ENCODE measurements at regions not wholly inside any gene's neighbourhood (a gene's known extent, or its start where the extent isn't known, plus 50 kb on each side); places are given as distances from the start of the nearest gene placed in this dataset.
"Not testable (repeated sequence)": the region's sequence is repeated elsewhere in the genome, so short reads cannot be mapped to it uniquely, and the experiment has no call there.

DNA sequence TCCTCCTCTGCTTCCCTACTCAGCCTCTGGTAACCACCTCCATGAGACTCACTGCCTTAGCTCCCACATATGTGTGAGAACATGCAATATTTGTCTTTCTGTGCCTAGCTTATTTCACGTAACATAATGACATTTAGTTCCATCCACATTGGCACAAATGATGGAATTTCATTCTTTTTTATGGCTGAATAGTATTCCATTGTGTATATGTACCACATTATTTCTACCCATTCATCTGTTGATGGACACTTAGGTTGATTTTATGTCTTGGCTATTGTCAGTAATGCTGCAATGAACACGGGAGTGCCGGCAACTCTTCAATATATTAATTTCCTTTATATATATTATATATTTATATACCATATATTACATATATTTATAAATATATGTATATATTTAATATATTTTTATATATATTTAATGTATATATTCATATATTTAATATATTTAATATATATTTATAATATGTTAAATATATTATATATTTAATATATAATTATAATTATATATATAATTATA lies 1046.9 kb downstream of the DNAJB9 start:
- H3K4me3 ChIP-seq (ENCODE audit: control insufficient read depth, low read depth, low read length), result no peak overlapping the region
- DNase-seq (ENCODE audit: low read depth), result no peak
- TF ChIP-seq, protein P1, sequence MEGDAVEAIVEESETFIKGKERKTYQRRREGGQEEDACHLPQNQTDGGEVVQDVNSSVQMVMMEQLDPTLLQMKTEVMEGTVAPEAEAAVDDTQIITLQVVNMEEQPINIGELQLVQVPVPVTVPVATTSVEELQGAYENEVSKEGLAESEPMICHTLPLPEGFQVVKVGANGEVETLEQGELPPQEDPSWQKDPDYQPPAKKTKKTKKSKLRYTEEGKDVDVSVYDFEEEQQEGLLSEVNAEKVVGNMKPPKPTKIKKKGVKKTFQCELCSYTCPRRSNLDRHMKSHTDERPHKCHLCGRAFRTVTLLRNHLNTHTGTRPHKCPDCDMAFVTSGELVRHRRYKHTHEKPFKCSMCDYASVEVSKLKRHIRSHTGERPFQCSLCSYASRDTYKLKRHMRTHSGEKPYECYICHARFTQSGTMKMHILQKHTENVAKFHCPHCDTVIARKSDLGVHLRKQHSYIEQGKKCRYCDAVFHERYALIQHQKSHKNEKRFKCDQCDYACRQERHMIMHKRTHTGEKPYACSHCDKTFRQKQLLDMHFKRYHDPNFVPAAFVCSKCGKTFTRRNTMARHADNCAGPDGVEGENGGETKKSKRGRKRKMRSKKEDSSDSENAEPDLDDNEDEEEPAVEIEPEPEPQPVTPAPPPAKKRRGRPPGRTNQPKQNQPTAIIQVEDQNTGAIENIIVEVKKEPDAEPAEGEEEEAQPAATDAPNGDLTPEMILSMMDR (IDR thresholded peaks at IDR 0.05; ENCODE audit: control insufficient read depth, insufficient read depth, low read depth, low read length, missing control alignments), result no peak

DNA sequence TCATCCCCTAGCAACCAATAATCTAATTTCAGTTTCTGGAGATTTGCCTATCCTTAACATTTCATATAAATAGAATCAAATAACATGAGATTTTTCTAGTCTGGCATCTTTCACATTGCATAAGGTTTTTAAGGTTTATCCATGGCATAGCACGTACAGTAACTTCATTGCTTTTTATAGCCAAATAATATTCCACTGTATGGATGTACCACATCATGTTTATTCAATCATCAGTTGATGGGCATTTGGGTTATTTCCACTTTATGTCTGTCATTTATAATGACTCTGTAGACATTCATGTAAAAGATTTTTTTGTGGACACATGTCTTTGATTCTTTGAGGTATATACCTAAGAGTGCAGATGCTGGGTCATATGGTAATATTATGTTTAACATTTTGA lies 1052.6 kb downstream of the DNAJB9 start:
- no peak for DNase-seq (ENCODE audit: low read depth)

GRCh38 chr7:109632890-109633289 lies 1063.2 kb downstream of the DNAJB9 start:
- DNase-seq (ENCODE audit: low read depth); H3K4me3 ChIP-seq (ENCODE audit: control insufficient read depth, low read depth, low read length): not testable (repeated sequence)

More for the DNA sequence above, 1052.6 kb downstream of the DNAJB9 start:
- TF ChIP-seq, protein P1 (IDR thresholded peaks at IDR 0.05; ENCODE audit: control insufficient read depth, insufficient read depth, low read depth, low read length, missing control alignments), result no peak
- H3K4me3 ChIP-seq (ENCODE audit: control insufficient read depth, low read depth, low read length), result no peak overlapping the region

GRCh38 chr7:109635374-109635773 lies 1065.7 kb downstream of the DNAJB9 start:
- H3K4me3 ChIP-seq (ENCODE audit: control insufficient read depth, low read depth, low read length), result no peak overlapping the region
- TF ChIP-seq, protein P1 (IDR thresholded peaks at IDR 0.05; ENCODE audit: control insufficient read depth, insufficient read depth, low read depth, low read length, missing control alignments), result no peak
- DNase-seq (ENCODE audit: low read depth), result no peak

DNA sequence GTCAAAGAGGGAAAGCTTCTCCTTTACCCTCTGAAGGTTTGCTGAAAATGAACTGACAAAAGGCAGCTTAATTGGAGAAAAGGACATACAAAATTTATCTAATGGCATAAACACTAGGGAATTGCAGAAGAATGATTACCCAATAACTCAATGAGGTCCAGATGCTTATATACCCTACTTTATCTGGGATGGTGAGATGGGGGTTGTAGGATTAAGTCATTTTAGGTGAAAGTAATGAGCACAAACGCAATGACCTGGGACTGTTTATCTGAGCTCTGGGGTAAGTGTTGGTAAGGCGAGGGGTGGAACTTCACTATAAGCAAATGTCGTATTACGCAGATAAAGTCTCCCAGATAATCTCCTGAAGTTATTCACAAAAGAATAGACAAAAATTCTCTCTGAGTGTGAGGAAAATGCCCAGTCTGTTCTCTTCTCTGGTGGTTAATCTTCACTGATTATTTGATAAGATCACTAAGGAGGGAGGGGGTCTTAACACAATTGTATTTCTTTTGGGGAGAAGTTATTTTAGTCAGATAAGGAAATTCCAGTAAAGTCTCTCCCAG lies 1067.8 kb downstream of the DNAJB9 start:
- no peak overlapping the region for H3K4me3 ChIP-seq (ENCODE audit: control insufficient read depth, low read depth, low read length)
- TF ChIP-seq, protein P1 (IDR thresholded peaks at IDR 0.05; ENCODE audit: control insufficient read depth, insufficient read depth, low read depth, low read length, missing control alignments), result no peak
- no peak for DNase-seq (ENCODE audit: low read depth)

DNA sequence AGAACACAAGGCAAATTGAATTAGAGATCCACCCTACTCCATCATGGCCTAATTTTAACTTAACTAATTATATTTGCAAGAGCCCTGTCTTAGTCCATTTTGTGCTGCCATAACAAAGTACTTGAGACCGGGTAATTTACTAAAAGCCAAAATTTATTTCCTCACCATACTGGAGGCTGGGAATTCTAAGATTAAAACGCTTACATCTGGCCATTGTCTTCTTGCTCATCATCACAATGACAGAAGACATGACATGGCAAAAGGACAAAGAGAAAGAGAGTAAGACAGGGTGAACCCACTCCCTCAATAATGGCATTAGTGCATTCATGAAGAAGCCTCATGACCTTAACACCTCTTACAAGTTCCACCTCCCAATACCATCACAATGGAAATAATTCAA lies 1068.6 kb downstream of the DNAJB9 start:
- no peak for DNase-seq (ENCODE audit: low read depth)
- TF ChIP-seq, protein P1 (IDR thresholded peaks at IDR 0.05; ENCODE audit: control insufficient read depth, insufficient read depth, low read depth, low read length, missing control alignments), result no peak
- no peak overlapping the region for H3K4me3 ChIP-seq (ENCODE audit: control insufficient read depth, low read depth, low read length)

- DNase-seq (ENCODE audit: low read depth), result no peak
- no peak overlapping the region for H3K4me3 ChIP-seq (ENCODE audit: control insufficient read depth, low read depth, low read length)
- TF ChIP-seq, protein P1 (IDR thresholded peaks at IDR 0.05; ENCODE audit: control insufficient read depth, insufficient read depth, low read depth, low read length, missing control alignments), result no peak
Observed at GRCh38 chr7:109639561-109639960, 1069.9 kb downstream of the DNAJB9 start.

Measured in AG09309 (cell line).